Ectodermal cell (in vitro differentiated cells): ENCODE measurements at regions not wholly inside any gene's neighbourhood (a gene's known extent, or its start where the extent isn't known, plus 50 kb on each side); places are given as distances from the start of the nearest gene placed in this dataset.
"Not testable (repeated sequence)": the region's sequence is repeated elsewhere in the genome, so short reads cannot be mapped to it uniquely, and the experiment has no call there.

ENCODE experiments used
- H3K27ac ChIP-seq: 2 replicates; pipeline ENCODE4 v1.7.0; 2013; ENCODE audit warnings: mild to moderate bottlenecking, low read depth, low read length; ENCODE audit not compliant: insufficient read depth, poor library complexity, severe bottlenecking
- H3K27me3 ChIP-seq: 2 replicates; pipeline ENCODE4 v1.7.0; 2013; ENCODE audit warnings: mild to moderate bottlenecking, low read length; ENCODE audit not compliant: insufficient read depth, control insufficient read depth, poor library complexity, severe bottlenecking
- H3K36me3 ChIP-seq: one replicate; pipeline ENCODE4 v1.7.0; 2013; ENCODE audit warnings: low read length; ENCODE audit not compliant: control insufficient read depth, insufficient read depth
- H3K4me1 ChIP-seq: one replicate; pipeline ENCODE4 v1.7.0; 2013; ENCODE audit warnings: low read length; ENCODE audit not compliant: control insufficient read depth, insufficient read depth
- H3K4me3 ChIP-seq: 2 replicates; pipeline ENCODE4 v1.7.0; 2013; ENCODE audit warnings: low read depth, low read length, control low read depth; ENCODE audit not compliant: insufficient read depth
- H3K9me3 ChIP-seq: 2 replicates; pipeline ENCODE4 v1.7.0; 2013; ENCODE audit warnings: mild to moderate bottlenecking, low read length, moderate library complexity; ENCODE audit not compliant: control insufficient read depth
- WGBS, 2 experiments: methylation state at CpG; one replicate each; pipeline ENCODE4 v1.1.7; 2013; ENCODE audit warnings: missing lambda C conversion rate in 2 of 2; 5-methylcytosine and 5-hydroxymethylcytosine counted together

GRCh38 chr2:87633287-87633963, 114.5 kb upstream of the PLGLB2 start:
- not testable (repeated sequence) for H3K4me3 ChIP-seq, H3K27me3 ChIP-seq, H3K27ac ChIP-seq, H3K9me3 ChIP-seq, H3K4me1 ChIP-seq, H3K36me3 ChIP-seq
- 86 to 89% methylated on average over 2 of the region's 3 CpGs for WGBS, 2 experiments

- not testable (repeated sequence) for H3K36me3 ChIP-seq, H3K9me3 ChIP-seq, H3K27ac ChIP-seq, H3K27me3 ChIP-seq, H3K4me1 ChIP-seq, H3K4me3 ChIP-seq
- WGBS, 2 experiments = 96 to 97% methylated on average over 4 to 5 of the region's 7 CpGs
Measured at GRCh38 chr2:87634106-87634505, 113.8 kb upstream of the PLGLB2 start.

- WGBS, 2 experiments = 64 to 65% methylated on average over 5 to 6 of the region's 10 CpGs
- H3K27me3 ChIP-seq, H3K27ac ChIP-seq: not testable (repeated sequence)
Measured at GRCh38 chr2:87634971-87635650, 112.8 kb upstream of the PLGLB2 start.

GRCh38 chr2:87636246-87636645, 111.6 kb upstream of the PLGLB2 start:
- H3K27me3 ChIP-seq, H3K27ac ChIP-seq, H3K9me3 ChIP-seq, H3K4me1 ChIP-seq, H3K36me3 ChIP-seq, H3K4me3 ChIP-seq: not testable (repeated sequence)
- 95 to 97% methylated on average over 3 to 5 of the region's 7 CpGs for WGBS, 2 experiments

More at GRCh38 chr2:87634971-87635650, 112.8 kb upstream of the PLGLB2 start:
- not testable (repeated sequence) for H3K4me1 ChIP-seq, H3K36me3 ChIP-seq, H3K4me3 ChIP-seq, H3K9me3 ChIP-seq

GRCh38 chr2:87636735-87637134, 111.2 kb upstream of the PLGLB2 start:
- not testable (repeated sequence) for H3K4me1 ChIP-seq, H3K4me3 ChIP-seq, H3K9me3 ChIP-seq, H3K36me3 ChIP-seq, H3K27me3 ChIP-seq, H3K27ac ChIP-seq
- 87 to 98% methylated on average over 5 of the region's 6 CpGs for WGBS, 2 experiments

- not testable (repeated sequence) for H3K36me3 ChIP-seq, H3K9me3 ChIP-seq, H3K4me1 ChIP-seq, H3K27ac ChIP-seq, H3K27me3 ChIP-seq, H3K4me3 ChIP-seq
- WGBS, 2 experiments = 89 to 95% methylated on average over 7 to 11 of the region's 15 CpGs
Measured at GRCh38 chr2:87637249-87637990, 110.5 kb upstream of the PLGLB2 start.

- H3K27ac ChIP-seq, H3K9me3 ChIP-seq: not testable (repeated sequence)
- 82 to 86% methylated on average over 5 to 7 of the region's 10 CpGs for WGBS, 2 experiments
Measured at GRCh38 chr2:87638114-87638807, 109.6 kb upstream of the PLGLB2 start.

GRCh38 chr2:87638872-87639271, 109.0 kb upstream of the PLGLB2 start:
- not testable (repeated sequence) for H3K36me3 ChIP-seq, H3K27ac ChIP-seq, H3K27me3 ChIP-seq, H3K4me1 ChIP-seq, H3K4me3 ChIP-seq, H3K9me3 ChIP-seq
- 100% methylated on average over 2 to 3 of the region's 7 CpGs for WGBS, 2 experiments

More at GRCh38 chr2:87638114-87638807, 109.6 kb upstream of the PLGLB2 start:
- H3K4me1 ChIP-seq, H3K36me3 ChIP-seq, H3K27me3 ChIP-seq, H3K4me3 ChIP-seq: not testable (repeated sequence)

- H3K36me3 ChIP-seq, H3K9me3 ChIP-seq, H3K27ac ChIP-seq, H3K27me3 ChIP-seq, H3K4me1 ChIP-seq, H3K4me3 ChIP-seq: not testable (repeated sequence)
- 81 to 95% methylated on average over 5 to 6 of the region's 15 CpGs for WGBS, 2 experiments
Measured at GRCh38 chr2:87639801-87640440, 108.0 kb upstream of the PLGLB2 start.
